Liver (tissue), 8 donors: ENCODE measurements at regions not wholly inside any gene's neighbourhood (a gene's known extent, or its start where the extent isn't known, plus 50 kb on each side); places are given as distances from the start of the nearest gene placed in this dataset.

Experiments
- DNase-seq: peaks from one replicate; pipeline ENCODE4 v3.0.0-alpha.2; 2017; ENCODE audit warnings: low spot score
- H3K27ac ChIP-seq, 2 donors: one replicate each; pipeline ENCODE4 v1.7.0; 2013; ENCODE audit warnings: inconsistent platforms in 2 of 2, low read length in 2 of 2, control low read depth in 1 of 2, low read depth in 1 of 2, mild to moderate bottlenecking in 1 of 2
- H3K27me3 ChIP-seq, 4 donors: one replicate each; pipeline versions ENCODE4 v1.6.1 to v1.7.0; 2013; ENCODE audit warnings: low read length in 3 of 4, inconsistent platforms in 1 of 4, mild to moderate bottlenecking in 1 of 4, moderate library complexity in 1 of 4; ENCODE audit not compliant: control insufficient read depth in 4 of 4, insufficient read depth in 4 of 4
- H3K36me3 ChIP-seq, 4 donors: one replicate each; pipeline versions ENCODE4 v1.6.1 to v1.7.0; 2013; ENCODE audit warnings: low read length in 3 of 4, mild to moderate bottlenecking in 3 of 4, low read depth in 1 of 4, moderate library complexity in 1 of 4; ENCODE audit not compliant: control insufficient read depth in 4 of 4, insufficient read depth in 3 of 4
- H3K4me1 ChIP-seq, 4 donors: one replicate each; pipeline versions ENCODE4 v1.6.1 to v1.7.0; 2013; ENCODE audit warnings: low read length in 3 of 4, mild to moderate bottlenecking in 3 of 4, moderate library complexity in 1 of 4; ENCODE audit not compliant: control insufficient read depth in 4 of 4, insufficient read depth in 4 of 4
- H3K4me3 ChIP-seq, 3 donors: one replicate each; pipeline versions ENCODE4 v1.6.1 to v1.7.0; 2013; ENCODE audit warnings: low read length in 3 of 3, control low read depth in 1 of 3, low read depth in 1 of 3, mild to moderate bottlenecking in 1 of 3
- H3K9ac ChIP-seq, 2 donors: one replicate each; pipeline ENCODE4 v1.7.0; 2013; ENCODE audit warnings: low read length in 2 of 2, mild to moderate bottlenecking in 2 of 2, moderate library complexity in 2 of 2, control low read depth in 1 of 2, low read depth in 1 of 2
- H3K9me3 ChIP-seq, 4 donors: one replicate each; pipeline versions ENCODE4 v1.6.1 to v1.7.0; 2013; ENCODE audit warnings: low read length in 3 of 4; ENCODE audit not compliant: control insufficient read depth in 4 of 4
- ATF3 ChIP-seq: IDR thresholded peaks from 2 replicates; pipeline ENCODE4 v1.6.1; 2016; ENCODE audit warnings: antibody characterized with exemption
- CTCF ChIP-seq: fragments of 150-350 bp; IDR thresholded peaks from 2 replicates; pipeline ENCODE4 v1.5.1; 2017; ENCODE audit warnings: improper control_type of control experiment, low read depth, low read length; ENCODE audit not compliant: missing input control
- EGR1 ChIP-seq, 2 donors: IDR thresholded peaks; 2 replicates each; pipeline ENCODE4 v1.6.1; 2016 to 2018; ENCODE audit warnings: antibody characterized with exemption in 2 of 2, low read depth in 2 of 2
- FOXA1 ChIP-seq: IDR thresholded peaks from 2 replicates; pipeline ENCODE4 v1.6.1; 2016; ENCODE audit warnings: antibody characterized with exemption
- FOXA2 ChIP-seq: IDR thresholded peaks from 2 replicates; pipeline ENCODE4 v1.6.1; 2016; ENCODE audit warnings: antibody characterized with exemption
- GABPA ChIP-seq, 2 donors: IDR thresholded peaks in 1 of 2; conservative IDR thresholded peaks in 1 of 2; 2 replicates each; pipeline ENCODE4 v1.6.1; 2016; ENCODE audit warnings: antibody characterized with exemption in 2 of 2, mild to moderate bottlenecking in 1 of 2, moderate library complexity in 1 of 2
- HNF4A ChIP-seq, 2 donors: conservative IDR thresholded peaks; 2 replicates each; pipeline ENCODE4 v1.6.1; 2016; ENCODE audit warnings: antibody characterized with exemption in 2 of 2, mild to moderate bottlenecking in 2 of 2
- HNF4G ChIP-seq: IDR thresholded peaks from 2 replicates; pipeline ENCODE4 v1.6.1; 2016; ENCODE audit warnings: antibody characterized with exemption
- JUND ChIP-seq, 2 donors: IDR thresholded peaks; 2 replicates each; pipeline ENCODE4 v1.6.1; 2016; ENCODE audit warnings: antibody characterized with exemption in 2 of 2
- MAX ChIP-seq: IDR thresholded peaks from 2 replicates; pipeline ENCODE4 v1.6.1; 2016; ENCODE audit warnings: antibody characterized with exemption
- NR2F2 ChIP-seq: IDR thresholded peaks from 2 replicates; pipeline ENCODE4 v1.6.1; 2016; ENCODE audit warnings: antibody characterized with exemption
- RAD21 ChIP-seq, 2 donors: IDR thresholded peaks; 2 replicates each; pipeline ENCODE4 v1.6.1; 2016; ENCODE audit warnings: antibody characterized with exemption in 2 of 2, mild to moderate bottlenecking in 2 of 2
- REST ChIP-seq: IDR thresholded peaks from 2 replicates; pipeline ENCODE4 v1.6.1; 2016; ENCODE audit warnings: antibody characterized with exemption, mild to moderate bottlenecking
- RXRA ChIP-seq, 2 donors: IDR thresholded peaks; 2 replicates each; pipeline ENCODE4 v1.6.1; 2017 to 2018; ENCODE audit warnings: antibody characterized with exemption in 2 of 2, mild to moderate bottlenecking in 1 of 2
- TAF1 ChIP-seq: conservative IDR thresholded peaks from 2 replicates; pipeline ENCODE4 v1.6.1; 2016; ENCODE audit warnings: antibody characterized with exemption, mild to moderate bottlenecking
- YY1 ChIP-seq: IDR thresholded peaks from 2 replicates; pipeline ENCODE4 v1.6.1; 2016; ENCODE audit warnings: antibody characterized with exemption, mild to moderate bottlenecking
- ZBTB33 ChIP-seq: IDR thresholded peaks from 2 replicates; pipeline ENCODE4 v1.6.1; 2016; ENCODE audit warnings: antibody characterized with exemption
- WGBS: extraction: QIAGEN DNeasy Blood & Tissue Kit; methylation state at CpG from one replicate; pipeline ENCODE4 v1.1.7; 2013; 5-methylcytosine and 5-hydroxymethylcytosine counted together
- donor health status: healthy.
- donor health status: healthy.
- donor health status: healthy.
- donor health status: healthy.
- donor health status: healthy.

GRCh38 chr4:71247706-71248105, 91.1 kb upstream of the SLC4A4 start:
- Histone ChIP-seq H3K27me3 (no peaks in the 10 kb centered on the region), H3K27ac (no peak overlapping the region), H3K9ac (no peak overlapping the region), H3K4me1 (peaks cover 4 to 7% (median 6%) of the 10 kb centered on the region in 4 donors), H3K9me3 (no peaks in the 10 kb centered on the region), H3K4me3 (no peak overlapping the region), H3K36me3 (no peaks in the 10 kb centered on the region)
- DNase-seq: no peak
- WGBS: 63% methylated on average over 5 of the region's 5 CpGs
- TF ChIP-seq HNF4A (conservative IDR thresholded peaks at IDR 0.05): peak in 1 of 2 donors; percentile 13
- no peak for TF ChIP-seq JUND (IDR thresholded peaks at IDR 0.05)
- no peak for TF ChIP-seq YY1
- no peak for TF ChIP-seq GABPA (IDR thresholded peaks at IDR 0.05 in 1 of 2, conservative IDR thresholded peaks at IDR 0.05 in 1 of 2)
- TF ChIP-seq MAX: no peak
- no peak for TF ChIP-seq FOXA1
- no peak for TF ChIP-seq RXRA (IDR thresholded peaks at IDR 0.05)
- no peak for TF ChIP-seq NR2F2
- TF ChIP-seq FOXA2: no peak
- no peak for TF ChIP-seq HNF4G
- TF ChIP-seq TAF1: no peak
- no peak for TF ChIP-seq RAD21 (IDR thresholded peaks at IDR 0.05)
- TF ChIP-seq REST: peak; percentile 34
- no peak for TF ChIP-seq CTCF
- TF ChIP-seq ZBTB33: no peak

- no peaks in the 10 kb centered on the region for H3K9me3 ChIP-seq
- 74% methylated on average over 2 of the region's 2 CpGs for WGBS
- H3K36me3 ChIP-seq: no peaks in the 10 kb centered on the region
- no peaks in the 10 kb centered on the region for H3K27me3 ChIP-seq
- DNase-seq: no peak
- peaks cover 7 to 18% (median 11%) of the 10 kb centered on the region in 4 donors for H3K4me1 ChIP-seq
- H3K9ac ChIP-seq: no peak overlapping the region
- no peak overlapping the region for H3K27ac ChIP-seq
- no peak overlapping the region for H3K4me3 ChIP-seq
- no peak for TF ChIP-seq HNF4G
- no peak for TF ChIP-seq NR2F2
- no peak for TF ChIP-seq EGR1 (IDR thresholded peaks at IDR 0.05; ENCODE audit: low read depth in 2 of 2)
- TF ChIP-seq MAX: no peak
- TF ChIP-seq HNF4A (conservative IDR thresholded peaks at IDR 0.05): no peak
- no peak for TF ChIP-seq ATF3
- no peak for TF ChIP-seq RAD21 (IDR thresholded peaks at IDR 0.05)
- TF ChIP-seq TAF1: no peak
- no peak for TF ChIP-seq CTCF
- no peak for TF ChIP-seq JUND (IDR thresholded peaks at IDR 0.05)
- TF ChIP-seq GABPA (IDR thresholded peaks at IDR 0.05 in 1 of 2, conservative IDR thresholded peaks at IDR 0.05 in 1 of 2): no peak
These were observed 87.6 kb upstream of the SLC4A4 start for GRCh38 chr4:71251261-71251660.
